ENCODE measurements at regions not wholly inside any gene's neighbourhood (a gene's known extent, or its start where the extent isn't known, plus 50 kb on each side); places are given as distances from the start of the nearest gene placed in this dataset.

DNA sequence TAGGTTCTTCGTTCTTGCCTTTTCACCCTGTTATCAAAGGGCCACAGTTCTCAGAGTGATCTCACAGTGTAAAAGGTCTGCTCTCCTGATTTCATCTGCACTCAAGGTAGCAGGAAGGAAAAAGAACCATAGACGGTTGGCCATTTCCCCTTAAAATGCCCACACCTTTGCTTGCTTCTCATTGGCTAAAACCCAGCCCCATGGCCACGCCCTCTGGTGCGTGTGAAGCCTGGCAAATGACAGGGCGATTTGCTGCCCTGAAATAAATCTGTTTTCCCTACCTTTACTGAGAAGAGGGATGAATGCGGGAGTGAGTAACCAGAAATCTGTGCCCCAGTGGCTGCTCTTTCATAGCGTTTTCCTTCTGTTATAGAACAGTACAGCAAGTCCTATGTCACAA lies 269.3 kb downstream of the POU4F1 start:
- no peak for DNase-seq (ENCODE audit: low read depth)

DNA sequence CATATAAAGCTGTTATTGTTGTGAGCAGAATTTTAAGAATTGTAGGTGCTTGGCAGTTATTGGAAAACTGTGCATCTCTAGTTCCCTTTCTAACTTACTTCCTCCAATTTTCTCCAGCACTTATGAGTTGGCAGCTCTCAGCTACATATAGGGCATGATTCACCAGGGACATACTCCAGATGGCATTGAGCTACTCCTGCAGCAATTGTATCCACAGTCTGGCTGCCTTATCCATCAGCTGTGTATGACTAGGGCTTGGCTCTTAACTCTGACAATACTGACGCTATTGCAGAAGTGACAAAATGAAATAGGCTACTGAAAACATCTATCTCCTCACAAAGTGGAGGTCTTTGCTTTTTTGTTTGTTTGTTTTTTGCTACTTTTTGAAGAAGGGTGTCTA lies 276.7 kb downstream of the POU4F1 start:
- DNase-seq (ENCODE audit: low read depth), result no peak

DNA sequence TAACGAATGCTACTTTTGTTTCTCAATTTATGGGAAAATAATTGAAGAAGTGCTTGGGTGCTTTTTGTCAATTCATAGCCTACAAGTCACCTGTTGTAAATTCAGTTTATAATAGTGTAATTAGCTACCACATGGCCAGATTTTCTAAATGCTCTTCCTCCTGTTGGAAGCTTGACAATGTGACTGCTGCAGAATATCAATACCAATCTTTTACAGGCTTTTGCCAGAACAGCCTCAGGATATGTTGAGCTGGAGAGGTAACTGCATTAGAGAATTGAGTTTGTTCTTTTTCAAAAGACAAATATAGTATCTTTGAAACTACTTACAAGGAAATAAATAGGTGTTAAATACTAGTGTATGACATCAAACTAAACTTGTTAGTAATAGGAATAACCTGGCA lies 277.8 kb downstream of the POU4F1 start:
- DNase-seq (ENCODE audit: low read depth), result no peak

DNA sequence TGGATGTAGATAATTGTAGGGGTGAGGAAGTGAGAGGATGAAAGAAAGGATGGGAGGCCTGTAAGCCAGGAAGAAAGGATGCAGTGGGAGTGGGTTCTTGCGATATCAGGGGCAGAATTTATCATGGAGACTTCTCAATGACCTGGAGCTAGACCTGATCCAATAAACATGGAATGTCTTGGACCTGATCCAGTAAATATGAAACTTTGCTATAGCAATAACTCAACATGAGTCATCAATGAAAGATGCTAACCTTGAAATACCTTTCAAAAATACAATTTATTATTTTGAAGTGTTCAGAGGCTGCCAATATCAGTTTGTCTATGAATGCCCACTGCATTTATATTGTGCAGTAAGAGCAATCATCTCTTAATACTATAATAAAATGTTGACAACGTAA lies 279.5 kb downstream of the POU4F1 start:
- no peak for DNase-seq (ENCODE audit: low read depth)

DNA sequence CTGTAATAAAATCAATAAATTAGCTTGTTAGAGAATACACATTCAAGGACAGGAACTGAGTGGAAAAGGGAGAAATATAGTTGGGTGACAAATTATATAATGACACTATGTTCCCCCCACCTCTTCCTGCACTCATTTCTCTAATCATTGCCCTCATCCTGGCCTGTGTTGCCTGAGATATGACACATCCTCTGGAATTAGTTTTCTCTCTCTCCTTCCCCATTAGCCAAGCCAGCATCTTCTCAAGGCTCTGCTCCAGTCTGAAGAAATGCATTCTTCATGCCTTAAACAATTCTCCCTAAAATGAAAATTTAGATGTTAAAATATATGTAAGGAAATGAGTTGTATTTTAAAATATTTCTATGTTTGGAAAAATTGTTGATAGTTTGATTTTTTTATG lies 280.3 kb downstream of the POU4F1 start:
- DNase-seq (ENCODE audit: low read depth), result no peak

DNA sequence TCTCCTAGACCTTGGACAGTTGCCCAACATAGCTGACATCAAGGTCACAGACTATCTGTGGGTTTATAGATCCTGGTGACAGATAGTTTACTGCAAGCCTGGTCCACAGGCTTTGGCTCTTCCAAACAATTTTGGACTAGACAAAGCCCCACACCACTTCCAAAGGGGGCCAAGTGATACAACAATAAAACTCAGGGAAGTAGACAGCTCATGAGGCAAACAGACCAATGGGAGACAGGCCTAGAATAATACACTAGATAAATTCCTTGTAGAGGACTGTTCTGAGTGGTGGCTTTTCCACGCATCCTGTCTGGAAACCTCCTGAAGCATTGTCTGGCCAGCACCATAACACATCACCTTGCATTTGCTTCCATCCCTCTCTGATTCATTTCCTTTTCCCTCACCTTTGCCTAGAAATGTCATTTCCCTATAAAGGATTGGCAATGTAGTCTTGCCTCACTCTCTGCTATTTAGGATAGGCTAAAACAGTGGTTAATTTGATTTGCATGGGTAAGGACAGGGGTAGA lies 284.2 kb downstream of the POU4F1 start:
- no peak for DNase-seq (ENCODE audit: low read depth)

DNA sequence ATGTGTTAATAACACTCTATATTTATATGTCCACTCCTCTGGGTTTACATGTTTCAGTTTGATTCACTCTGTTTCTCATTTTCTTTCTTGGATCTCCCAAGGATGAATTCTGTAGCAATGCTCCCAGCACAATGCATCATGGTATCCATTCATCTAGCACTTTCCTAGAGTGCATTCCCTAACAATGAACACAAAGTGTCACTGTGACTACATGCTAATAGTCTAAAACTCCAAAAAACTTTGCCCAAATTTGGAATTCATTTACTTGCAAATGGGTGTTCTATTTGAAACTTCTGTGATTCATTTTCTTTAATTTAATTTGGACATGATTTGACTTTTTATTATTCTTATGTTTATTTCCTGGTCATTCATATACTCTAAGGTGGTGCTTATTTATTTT lies 286.3 kb downstream of the POU4F1 start:
- no peak for DNase-seq (ENCODE audit: low read depth)

DNA sequence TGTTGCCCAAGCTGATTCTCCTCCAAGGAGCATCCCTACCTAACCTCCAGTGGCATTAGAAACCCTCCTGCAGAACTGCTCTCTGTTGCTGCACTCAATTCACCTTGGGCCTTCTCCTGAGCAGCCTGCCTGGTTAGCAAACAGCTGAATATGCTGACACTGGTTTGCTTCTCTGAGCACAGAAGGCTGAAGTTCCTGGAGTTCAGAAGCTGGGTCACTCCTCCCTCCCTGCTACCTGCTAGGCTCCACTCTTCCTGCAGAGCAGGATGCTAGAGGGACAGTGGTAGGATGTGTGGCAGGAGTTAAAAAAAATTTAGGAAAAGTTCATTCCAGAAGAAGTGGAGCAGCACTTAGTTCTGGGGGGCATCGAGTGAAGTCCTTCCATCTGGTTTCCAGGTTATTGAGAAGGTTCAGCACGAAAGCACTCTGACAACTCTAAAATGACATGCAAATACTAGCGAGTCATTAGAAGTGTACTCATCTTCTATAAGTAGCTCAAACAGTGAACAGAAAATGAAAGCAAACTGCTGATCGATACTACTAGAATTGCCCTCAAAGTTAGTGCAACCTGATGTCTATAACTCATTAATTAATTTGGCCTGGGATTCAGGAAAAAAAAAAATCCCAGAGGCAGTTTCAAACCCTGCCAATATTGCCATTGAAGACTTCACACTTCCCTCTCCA lies 293.7 kb downstream of the POU4F1 start:
- no peak for DNase-seq (ENCODE audit: low read depth)

DNA sequence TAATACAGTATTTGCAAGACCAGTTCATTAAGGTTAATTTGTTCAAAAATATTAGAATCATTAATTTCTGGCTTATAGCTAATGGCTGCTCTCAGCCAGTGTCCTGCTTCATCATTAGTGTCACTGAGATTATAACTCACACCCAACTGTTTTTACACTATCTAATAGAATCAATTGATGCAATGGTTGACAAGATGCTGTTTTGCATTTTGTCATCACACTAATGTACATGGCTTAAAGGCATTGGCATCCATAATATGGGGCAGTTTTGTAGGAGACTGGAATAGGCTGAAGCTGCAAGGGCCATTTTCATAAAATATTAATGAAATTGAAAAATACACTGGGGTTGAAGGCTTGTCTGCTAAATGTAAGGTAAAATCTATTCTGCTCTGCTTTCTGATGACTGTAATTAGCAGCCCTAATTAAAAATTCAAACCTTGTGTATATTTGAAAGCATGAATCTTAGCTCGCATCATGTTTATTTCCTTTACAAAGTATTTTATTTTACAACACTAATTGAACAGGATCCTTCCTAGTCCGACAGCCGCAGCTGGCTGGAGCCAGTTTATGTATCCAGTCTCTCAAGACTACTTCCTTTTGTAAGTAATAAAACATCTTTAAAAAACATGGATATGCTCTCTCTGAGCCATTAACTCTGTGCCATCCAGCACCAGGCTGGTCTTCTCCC lies 296.7 kb downstream of the POU4F1 start:
- no peak for DNase-seq (ENCODE audit: low read depth)

DNA sequence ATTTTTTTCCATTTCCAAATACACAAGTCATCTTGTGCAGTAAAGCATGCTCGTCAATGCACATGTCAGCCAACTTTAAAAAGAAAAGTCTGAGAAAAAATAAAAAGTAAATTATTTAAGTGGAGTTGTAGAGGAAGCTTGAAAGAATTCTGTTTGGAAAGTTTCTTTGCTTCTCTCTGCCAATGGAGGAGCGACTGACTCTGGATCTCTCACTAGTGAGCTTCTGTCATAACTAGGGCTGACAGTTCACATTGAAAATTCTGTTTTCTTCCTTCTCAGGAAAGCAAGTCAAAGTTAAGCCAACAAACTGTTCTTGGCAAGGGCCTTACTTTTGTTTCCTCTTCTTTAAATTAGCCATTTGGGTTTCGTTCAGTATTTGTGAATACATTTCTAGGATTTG lies 298.2 kb downstream of the POU4F1 start:
- no peak for DNase-seq (ENCODE audit: low read depth)

DNA sequence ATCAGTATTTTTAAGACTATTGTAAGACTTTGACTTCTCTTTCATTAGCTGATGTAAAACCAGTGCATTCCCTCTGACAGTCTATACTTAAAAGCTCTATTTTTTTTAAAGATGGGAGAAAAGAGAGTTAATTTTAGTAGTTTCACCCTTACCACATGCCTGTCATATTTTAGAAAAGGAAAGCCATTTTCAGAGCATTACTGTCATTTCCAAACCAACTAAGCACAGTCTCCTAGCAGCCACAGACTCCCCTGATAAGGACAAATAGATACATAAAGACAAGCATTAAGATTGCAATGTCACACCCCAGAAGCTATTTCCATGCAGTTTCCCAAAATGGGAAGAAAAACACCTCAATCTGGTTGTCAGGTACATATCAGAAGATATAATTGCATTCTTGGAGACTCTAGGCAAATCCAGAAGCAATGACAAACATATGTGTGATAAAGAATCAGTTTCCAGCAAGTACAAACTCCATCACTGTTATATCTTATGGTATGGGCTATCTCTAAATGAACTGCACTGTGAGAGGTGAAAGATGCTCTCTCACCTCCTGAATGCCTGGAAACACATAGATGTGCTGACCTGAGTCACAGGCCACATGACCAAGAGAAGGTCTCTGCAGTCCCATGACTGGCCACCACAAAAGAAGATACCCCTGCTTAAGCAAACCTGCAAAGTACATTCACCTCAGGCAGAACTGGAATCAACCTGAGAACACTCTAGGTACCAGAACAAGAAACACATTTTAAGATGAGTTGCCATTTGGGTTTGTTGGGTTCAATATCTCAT lies 303.3 kb downstream of the POU4F1 start:
- no peak for DNase-seq (ENCODE audit: low read depth)

DNA sequence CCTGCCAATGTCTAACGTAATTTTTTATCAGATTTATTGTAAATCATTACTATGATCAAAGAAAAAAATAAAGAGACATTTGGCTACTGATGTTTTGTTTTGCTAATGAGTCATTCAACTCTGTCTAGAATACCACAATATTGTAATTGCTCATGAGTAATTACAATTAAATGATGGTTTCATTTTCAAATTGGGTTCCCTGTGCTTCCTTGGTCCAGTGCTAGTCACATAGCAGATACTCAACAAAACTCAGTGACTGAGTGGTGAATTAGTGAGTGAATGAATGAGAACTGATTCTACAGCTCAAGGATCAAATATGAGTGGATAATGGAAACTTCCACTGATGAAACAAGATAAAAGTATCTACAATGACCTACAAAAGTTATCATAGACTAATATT lies 304.7 kb downstream of the POU4F1 start:
- DNase-seq (ENCODE audit: low read depth), result no peak

DNA sequence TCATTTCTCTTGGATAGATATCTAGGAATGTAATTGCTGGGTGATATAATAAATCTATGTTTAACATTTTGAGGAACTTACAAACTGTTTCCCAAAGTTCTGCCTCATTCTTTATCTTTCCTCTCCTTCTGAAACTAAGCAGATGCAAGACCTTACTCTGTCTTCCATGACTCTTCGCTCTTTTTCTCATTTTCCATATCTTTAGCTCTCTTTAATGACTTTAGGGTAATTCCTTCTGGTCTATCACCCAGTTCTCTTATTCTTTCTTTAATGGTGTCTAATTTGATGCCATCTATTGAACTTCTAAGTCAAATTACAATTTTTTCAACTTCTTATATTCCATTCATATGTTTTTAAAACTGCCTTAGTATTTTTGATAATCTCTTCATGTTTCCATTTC lies 316.6 kb downstream of the POU4F1 start:
- no peak for DNase-seq (ENCODE audit: low read depth)

DNA sequence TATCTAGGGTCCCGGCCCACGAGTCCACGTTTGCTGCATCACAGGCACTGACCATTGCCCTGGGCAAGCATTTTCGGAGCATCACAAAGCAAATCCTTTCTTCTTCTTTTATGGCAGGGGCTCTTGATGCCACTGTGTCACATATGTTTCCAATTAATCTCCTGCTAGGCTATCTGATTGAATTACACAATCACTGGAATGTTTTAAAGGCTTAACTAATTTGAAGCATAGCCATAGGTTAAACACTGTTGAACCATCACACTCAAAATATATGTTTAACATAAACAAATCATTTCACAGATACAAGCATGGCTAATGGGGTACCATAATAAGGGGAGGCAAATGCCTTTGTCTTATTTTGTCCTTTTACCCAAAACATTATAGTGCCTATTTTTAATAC lies 338.3 kb downstream of the POU4F1 start:
- no peak for DNase-seq (ENCODE audit: low read depth)

DNA sequence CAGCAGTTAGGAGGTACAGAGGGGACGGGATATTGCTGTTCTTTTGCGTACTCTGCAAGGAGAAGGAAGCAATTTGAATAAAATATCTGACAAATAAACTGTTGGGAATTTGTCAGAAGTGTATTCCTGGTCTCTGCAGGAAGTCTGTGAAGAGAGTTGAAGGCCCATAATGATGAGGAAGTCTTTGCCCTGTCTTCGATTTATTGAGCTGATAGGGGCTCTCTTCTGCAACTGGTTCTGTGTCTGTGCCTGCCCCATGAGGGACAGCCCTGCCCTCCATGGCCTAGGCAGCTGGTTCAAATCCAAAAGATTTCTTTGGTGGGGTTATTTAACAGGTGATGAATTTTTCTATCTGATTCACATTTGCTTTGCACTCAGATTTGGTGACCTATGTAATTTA lies 339.7 kb upstream of the EDNRB start:
- no peak for DNase-seq (ENCODE audit: low read depth)

DNA sequence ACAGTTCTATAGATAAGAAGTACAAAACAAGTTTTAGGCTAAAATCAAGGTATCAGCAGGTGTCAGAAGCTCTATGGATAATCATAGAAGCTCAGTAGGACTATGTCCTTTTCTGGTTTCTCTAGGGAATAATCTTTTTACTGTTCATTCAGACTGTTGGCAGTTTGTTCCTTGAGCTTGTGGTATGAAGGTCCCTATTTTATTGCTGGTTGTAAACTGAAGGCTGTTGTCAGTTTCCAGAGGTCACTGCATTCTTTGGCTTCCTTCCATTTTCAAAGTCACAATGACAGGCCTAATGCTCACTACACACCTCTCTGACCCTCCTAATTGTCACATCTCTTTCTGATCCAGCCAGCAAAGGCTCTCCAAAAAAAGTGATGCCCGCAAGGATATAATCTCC lies 337.9 kb upstream of the EDNRB start:
- no peak for DNase-seq (ENCODE audit: low read depth)

DNA sequence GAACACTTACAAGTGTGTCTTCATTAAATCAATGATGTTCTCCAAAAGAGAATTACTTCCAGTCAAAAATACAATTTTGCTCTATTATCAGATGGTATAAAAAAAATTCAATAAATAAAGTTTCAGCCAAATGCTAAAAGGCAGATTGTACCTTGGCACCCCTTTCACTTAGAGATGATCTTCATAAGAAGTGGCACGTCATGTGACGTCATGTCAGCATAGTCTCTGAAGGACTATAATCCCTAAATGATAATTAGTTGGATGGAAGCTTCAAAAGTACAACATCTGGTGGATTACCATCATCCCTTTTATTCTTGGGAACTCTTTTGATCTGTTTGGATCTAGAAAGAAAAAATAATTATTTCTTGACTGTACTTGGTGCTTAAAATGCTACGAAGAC lies 335.5 kb upstream of the EDNRB start:
- no peak for DNase-seq (ENCODE audit: low read depth)

DNA sequence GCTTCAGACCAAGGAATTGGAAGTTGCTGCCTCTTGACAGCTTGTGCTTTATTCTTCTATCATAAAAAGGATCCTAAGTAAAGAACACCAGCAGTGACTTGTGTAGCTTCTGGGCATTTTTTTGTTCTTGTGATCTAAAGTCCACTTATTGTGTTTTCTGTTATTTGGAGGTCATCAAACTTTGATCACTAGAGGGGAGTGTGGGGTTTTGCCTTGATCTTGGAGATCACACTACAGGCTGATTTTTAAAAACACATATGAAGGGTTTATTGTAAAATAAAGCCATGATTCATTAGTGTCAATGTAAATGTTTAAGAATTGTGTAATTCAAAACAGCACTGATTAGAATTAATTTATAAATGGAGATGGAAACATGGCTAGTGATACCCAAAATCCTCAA lies 328.7 kb upstream of the EDNRB start:
- no peak for DNase-seq (ENCODE audit: low read depth)

DNA sequence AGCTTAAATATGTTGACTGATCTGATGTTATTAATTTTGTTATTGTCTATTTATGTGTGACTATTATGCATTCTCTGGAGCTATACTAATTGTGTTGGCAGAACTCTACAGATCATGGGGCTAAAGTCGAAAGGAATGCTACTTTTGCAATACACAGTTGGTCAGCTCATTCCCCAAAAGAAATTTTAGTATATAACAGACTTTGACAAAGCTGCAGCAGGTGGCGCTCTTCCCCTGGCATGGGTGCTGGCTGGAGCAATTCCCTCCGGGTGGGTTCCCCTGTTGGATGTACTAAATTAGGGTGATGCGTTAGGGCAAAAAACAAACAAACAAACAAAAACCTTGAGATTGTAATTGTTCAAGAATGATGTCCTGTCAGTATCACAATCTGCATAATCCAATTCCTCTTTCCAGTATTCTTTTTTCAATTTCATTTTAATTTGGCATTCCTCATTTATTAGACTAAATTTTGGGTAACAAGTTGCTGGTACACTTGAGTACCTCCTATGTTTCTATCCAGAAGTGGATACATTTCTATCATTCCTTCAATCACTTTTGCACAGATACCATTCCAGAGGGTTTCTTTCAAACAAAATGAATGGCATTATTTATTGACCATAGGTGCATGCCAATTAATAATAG lies 322.8 kb upstream of the EDNRB start:
- no peak for DNase-seq (ENCODE audit: low read depth)

DNA sequence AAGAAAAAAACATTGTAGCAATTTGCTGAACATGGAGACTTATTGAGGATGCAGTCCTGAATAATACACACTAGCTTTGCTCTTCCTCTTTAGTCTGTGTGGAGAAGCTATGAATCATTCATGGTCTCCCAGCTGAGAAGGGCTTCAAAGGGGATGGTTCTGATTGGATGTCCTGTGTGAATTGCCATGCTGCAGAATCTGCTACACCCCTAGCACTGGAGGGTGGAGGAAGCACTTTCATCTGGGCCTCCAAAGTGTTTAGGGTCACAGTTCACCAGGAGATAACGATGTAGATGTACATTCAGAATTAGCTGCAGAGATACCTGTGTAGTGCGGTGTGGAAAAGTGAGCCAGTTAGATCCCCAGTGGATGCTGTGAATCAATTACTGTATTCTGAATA lies 321.1 kb upstream of the EDNRB start:
- DNase-seq (ENCODE audit: low read depth), result no peak

DNA sequence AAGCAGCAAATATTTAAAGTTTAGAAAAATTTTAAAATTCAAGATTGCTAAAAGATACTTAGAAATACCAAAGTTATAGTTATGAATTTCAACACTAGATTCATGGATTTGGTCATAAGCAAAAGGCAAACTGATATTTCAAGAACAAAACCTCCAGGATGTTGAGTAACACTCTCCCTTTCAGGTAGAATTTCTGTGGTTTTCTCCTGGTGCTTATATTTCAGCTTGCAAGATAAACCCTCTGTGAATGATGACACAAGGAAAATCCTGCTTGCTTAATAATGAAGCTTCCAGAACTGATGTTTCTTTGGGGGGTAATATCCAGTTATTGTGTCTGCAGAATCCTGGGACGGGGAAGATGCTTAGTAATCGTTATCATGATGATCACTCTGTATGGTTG lies 320.3 kb upstream of the EDNRB start:
- no peak for DNase-seq (ENCODE audit: low read depth)

DNA sequence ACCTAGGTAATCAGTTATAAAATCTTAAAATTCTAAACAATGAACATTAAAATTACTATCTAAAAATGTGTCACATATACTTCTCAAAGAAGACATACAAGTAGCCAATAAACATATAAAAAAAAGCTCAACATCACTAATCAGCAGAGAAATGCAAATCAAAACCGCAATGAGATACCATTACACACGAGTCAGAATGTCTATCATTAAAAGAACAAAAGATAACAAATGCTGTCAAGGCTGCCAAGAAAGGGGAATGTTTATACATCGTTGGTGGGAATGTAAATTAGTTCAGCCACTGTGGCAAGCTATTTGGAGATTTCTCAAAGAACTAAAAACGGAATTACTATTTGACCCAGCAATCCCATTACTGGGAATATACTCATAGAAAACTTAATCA lies 310.3 kb upstream of the EDNRB start:
- no peak for DNase-seq (ENCODE audit: low read depth)

DNA sequence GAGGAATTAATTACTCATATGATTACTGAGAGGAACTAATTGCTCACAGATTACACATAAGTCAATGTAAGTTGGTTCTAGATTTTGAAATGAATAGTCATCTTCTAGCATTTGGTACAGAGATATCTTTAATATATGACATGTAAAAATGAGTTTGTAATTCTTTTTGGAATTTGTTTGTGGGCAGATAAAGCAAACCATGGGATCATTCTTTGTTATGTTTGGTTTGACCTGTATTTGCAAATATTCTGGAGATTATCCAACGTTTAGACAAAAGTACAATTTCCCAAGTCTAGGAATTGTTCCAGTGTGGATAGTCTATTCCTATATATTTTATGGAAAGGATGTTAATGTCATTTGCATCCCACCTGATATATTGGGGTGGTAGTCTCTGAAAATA lies 309.6 kb upstream of the EDNRB start:
- no peak for DNase-seq (ENCODE audit: low read depth)

All from CMK (cell line).